ENCODE measurements at regions not wholly inside any gene's neighbourhood (a gene's known extent, or its start where the extent isn't known, plus 50 kb on each side); places are given as distances from the start of the nearest gene placed in this dataset.
"Not testable (repeated sequence)": the region's sequence is repeated elsewhere in the genome, so short reads cannot be mapped to it uniquely, and the experiment has no call there.

GRCh38 chr20:25848222-25848621, 151.6 kb upstream of the ZNF337 start:
- TF ChIP-seq, protein P1, sequence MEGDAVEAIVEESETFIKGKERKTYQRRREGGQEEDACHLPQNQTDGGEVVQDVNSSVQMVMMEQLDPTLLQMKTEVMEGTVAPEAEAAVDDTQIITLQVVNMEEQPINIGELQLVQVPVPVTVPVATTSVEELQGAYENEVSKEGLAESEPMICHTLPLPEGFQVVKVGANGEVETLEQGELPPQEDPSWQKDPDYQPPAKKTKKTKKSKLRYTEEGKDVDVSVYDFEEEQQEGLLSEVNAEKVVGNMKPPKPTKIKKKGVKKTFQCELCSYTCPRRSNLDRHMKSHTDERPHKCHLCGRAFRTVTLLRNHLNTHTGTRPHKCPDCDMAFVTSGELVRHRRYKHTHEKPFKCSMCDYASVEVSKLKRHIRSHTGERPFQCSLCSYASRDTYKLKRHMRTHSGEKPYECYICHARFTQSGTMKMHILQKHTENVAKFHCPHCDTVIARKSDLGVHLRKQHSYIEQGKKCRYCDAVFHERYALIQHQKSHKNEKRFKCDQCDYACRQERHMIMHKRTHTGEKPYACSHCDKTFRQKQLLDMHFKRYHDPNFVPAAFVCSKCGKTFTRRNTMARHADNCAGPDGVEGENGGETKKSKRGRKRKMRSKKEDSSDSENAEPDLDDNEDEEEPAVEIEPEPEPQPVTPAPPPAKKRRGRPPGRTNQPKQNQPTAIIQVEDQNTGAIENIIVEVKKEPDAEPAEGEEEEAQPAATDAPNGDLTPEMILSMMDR (IDR thresholded peaks at IDR 0.05), result no peak
- DNase-seq (ENCODE audit: low spot score), result no peak
- ATAC-seq (ENCODE audit: low FRiP score), result no peak

GRCh38 chr20:25844640-25845039, 148.0 kb upstream of the ZNF337 start:
- ATAC-seq (ENCODE audit: low FRiP score); DNase-seq (ENCODE audit: low spot score): not testable (repeated sequence)

DNA sequence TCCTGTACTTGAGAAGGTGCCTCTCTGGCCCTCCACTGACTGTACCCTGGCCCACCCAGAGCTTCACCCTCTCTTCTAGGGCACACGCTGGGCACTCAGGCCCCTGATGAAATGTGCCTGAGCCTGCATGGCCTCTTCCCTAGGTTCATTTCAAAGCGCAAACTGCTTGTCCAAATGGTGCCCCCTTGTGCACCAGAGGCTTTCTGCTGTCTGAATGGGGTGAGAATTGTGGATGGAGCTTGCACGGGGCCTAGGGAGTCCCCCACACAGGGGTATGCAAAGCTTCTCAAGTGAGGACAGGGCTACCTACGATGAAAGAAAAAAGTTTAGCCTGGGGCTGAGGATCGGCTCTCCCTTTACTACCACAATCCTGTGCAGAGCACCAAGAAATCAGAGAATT, 116.9 kb upstream of the ZNF337 start:
- not testable (repeated sequence) for ATAC-seq (ENCODE audit: low FRiP score); DNase-seq (ENCODE audit: low spot score)

DNA sequence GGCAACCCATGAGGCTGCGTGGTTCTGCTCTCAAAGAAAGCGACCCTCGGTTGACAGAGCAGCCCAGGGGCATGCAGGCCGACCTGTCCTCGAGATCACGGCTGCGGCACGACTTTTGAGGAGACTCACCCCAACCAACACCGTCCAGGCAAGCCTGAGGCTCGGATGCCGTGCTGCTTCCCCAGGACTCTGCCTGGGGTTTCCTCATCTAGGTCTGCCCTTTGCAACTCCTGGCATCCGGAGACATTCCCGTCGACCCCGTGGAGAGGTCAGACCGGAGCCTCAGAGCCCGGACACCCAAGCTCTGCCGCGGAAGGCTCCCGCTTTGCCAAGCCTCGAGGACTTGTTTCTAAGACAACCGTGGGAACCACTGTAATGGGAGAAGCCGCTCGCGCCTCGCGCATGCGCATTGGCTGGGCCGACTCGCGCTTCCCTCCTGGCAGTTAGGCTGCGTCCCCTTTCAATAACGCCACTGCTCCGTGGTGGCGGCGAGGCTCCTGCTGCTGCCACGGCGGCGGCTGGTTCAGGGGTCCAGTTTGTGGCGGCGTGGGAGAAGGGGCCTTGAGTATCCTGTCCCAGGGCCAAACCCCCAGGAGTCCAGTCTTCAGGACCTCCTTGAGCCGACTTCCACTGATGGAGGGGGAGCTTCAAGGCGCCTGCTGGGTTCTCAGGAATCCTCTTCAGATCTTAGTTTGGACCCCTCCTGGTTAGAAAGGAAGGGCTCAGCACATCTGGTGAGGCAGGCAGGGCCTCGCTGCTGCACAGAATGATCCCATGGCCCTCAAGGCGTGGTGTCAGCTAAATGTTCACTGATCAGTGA, 101.7 kb upstream of the ZNF337 start:
- ATAC-seq (ENCODE audit: low FRiP score), result peak; percentile 41
- not testable (repeated sequence) for DNase-seq (ENCODE audit: low spot score)

DNA sequence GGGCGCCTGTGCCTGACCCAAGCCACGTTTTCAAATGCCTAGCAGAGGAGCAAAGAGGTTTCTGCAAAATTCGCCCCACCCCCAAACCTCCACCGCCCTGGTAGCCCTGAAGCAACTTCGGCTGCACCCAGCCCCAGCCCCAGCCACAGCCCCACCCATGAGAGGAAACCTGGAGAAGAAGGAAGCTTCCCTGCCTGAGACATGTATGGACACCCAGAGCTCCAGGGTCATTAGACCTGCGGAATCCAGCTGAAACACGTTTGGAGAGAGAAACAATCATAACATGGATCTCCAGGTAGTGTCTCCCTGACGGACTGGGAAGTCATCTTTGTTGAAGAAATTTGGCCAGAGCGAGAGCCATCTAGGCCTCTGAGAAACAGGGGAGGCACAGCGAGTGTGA, 100.4 kb upstream of the ZNF337 start:
- ATAC-seq (ENCODE audit: low FRiP score); DNase-seq (ENCODE audit: low spot score): not testable (repeated sequence)

GRCh38 chr20:25777241-25777640, 80.6 kb upstream of the ZNF337 start:
- not testable (repeated sequence) for DNase-seq (ENCODE audit: low spot score); ATAC-seq (ENCODE audit: low FRiP score)

- not testable (repeated sequence) for ATAC-seq (ENCODE audit: low FRiP score); DNase-seq (ENCODE audit: low spot score)
Observed at GRCh38 chr20:25774711-25775110, 78.1 kb upstream of the ZNF337 start.

- not testable (repeated sequence) for DNase-seq (ENCODE audit: low spot score); ATAC-seq (ENCODE audit: low FRiP score)
Observed at GRCh38 chr20:25774203-25774602, 77.5 kb upstream of the ZNF337 start.

GRCh38 chr20:25772437-25772836, 75.8 kb upstream of the ZNF337 start:
- not testable (repeated sequence) for ATAC-seq (ENCODE audit: low FRiP score); DNase-seq (ENCODE audit: low spot score)

GRCh38 chr20:25771818-25772217, 75.2 kb upstream of the ZNF337 start:
- ATAC-seq (ENCODE audit: low FRiP score); DNase-seq (ENCODE audit: low spot score): not testable (repeated sequence)

DNA sequence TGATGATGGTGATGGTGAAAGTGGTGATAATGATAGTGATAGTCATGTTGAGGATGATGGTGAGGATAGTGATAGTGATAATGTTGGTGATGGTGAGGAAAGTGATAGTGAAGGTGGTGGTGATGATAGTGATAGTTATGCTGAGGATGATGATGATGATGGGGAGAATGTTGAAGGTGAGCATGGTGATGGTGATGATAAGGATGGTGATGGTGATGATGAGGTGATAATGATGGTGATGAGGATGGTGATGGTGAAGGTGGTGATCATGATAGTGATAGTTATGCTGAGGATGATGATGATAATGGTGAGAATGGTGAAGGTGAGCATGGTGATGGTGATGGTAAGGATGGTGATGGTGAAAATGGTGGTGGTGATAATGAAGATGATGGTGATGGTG, 64.9 kb upstream of the ZNF337 start:
- TF ChIP-seq, protein P1 (IDR thresholded peaks at IDR 0.05), result no peak
- ATAC-seq (ENCODE audit: low FRiP score), result no peak
- DNase-seq (ENCODE audit: low spot score), result no peak

DNA sequence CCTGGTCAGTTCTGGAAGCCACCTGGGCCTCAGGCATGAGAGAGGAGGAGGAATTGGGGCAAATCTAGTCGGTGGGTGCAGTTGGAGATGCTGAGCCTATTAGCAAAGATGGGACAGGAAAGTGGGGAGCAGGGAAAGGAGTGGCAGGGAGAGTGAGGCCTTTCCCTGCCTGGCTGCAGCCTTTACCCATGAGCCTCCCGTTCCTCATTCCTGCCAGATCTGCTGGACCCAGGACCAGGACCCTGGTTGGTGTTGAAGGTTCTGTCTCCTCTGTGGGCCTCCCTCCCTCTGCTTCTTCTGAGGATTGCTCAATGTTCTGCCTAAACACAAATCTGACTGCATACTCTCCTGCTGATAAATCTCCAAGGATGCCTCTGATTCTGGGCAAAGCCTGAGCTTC, 64.4 kb upstream of the ZNF337 start:
- not testable (repeated sequence) for DNase-seq (ENCODE audit: low spot score); ATAC-seq (ENCODE audit: low FRiP score)

Data from omental fat pad (tissue), 3 donors.